H9 (cell line): ENCODE measurements at regions not wholly inside any gene's neighbourhood (a gene's known extent, or its start where the extent isn't known, plus 50 kb on each side); places are given as distances from the start of the nearest gene placed in this dataset.

Experiments used
- DNase-seq: peaks from one replicate; pipeline ENCODE4 v3.0.0-alpha.2; 2017
- H2AFZ ChIP-seq: one replicate; pipeline ENCODE4 v1.6.1; 2013; ENCODE audit warnings: mild to moderate bottlenecking, low read length, control low read depth, moderate library complexity
- H2AK5ac ChIP-seq: 2 replicates; pipeline ENCODE4 v1.6.1; 2013; ENCODE audit warnings: low read length, control low read depth, mixed read lengths; ENCODE audit not compliant: insufficient read length
- H2BK120ac ChIP-seq: one replicate; pipeline ENCODE4 v1.6.1; 2013; ENCODE audit warnings: low read depth, mild to moderate bottlenecking, low read length, control low read depth, inconsistent platforms; ENCODE audit not compliant: poor library complexity, severe bottlenecking
- H2BK12ac ChIP-seq: 2 replicates; pipeline ENCODE4 v1.6.1; 2013; ENCODE audit warnings: low read length, control low read depth, mixed read lengths, low read depth; ENCODE audit not compliant: insufficient read length
- H2BK15ac ChIP-seq: 2 replicates; pipeline ENCODE4 v1.6.1; 2013; ENCODE audit warnings: low read depth, low read length, control low read depth
- H2BK20ac ChIP-seq: one replicate; pipeline ENCODE4 v1.6.1; 2013; ENCODE audit warnings: low read depth, mild to moderate bottlenecking, low read length, control low read depth, inconsistent platforms; ENCODE audit not compliant: poor library complexity, severe bottlenecking
- H2BK5ac ChIP-seq: 2 replicates; pipeline ENCODE4 v1.6.1; 2013; ENCODE audit warnings: low read length, control low read depth, mixed read lengths; ENCODE audit not compliant: insufficient read length
- H3K14ac ChIP-seq: 2 replicates; pipeline ENCODE4 v1.6.1; 2013; ENCODE audit warnings: low read length, control low read depth; ENCODE audit not compliant: insufficient read depth
- H3K18ac ChIP-seq: 2 replicates; pipeline ENCODE4 v1.6.1; 2013; ENCODE audit warnings: low read depth, mild to moderate bottlenecking, mixed read lengths, low read length, control low read depth; ENCODE audit not compliant: insufficient read length
- H3K23ac ChIP-seq: 2 replicates; pipeline ENCODE4 v1.6.1; 2013; ENCODE audit warnings: low read length, control low read depth, mixed read lengths, low read depth; ENCODE audit not compliant: insufficient read length
- H3K23me2 ChIP-seq: 2 replicates; pipeline ENCODE4 v1.6.1; 2013; ENCODE audit warnings: low read depth, mild to moderate bottlenecking, mixed read lengths, low read length, control low read depth; ENCODE audit not compliant: insufficient read length, poor library complexity, severe bottlenecking
- H3K27ac ChIP-seq: 2 replicates; pipeline ENCODE4 v1.5.1; 2013; ENCODE audit warnings: low read length, control low read depth, mixed read lengths, low read depth; ENCODE audit not compliant: insufficient read length
- H3K27me3 ChIP-seq: 2 replicates; pipeline ENCODE4 v1.6.1; 2013; ENCODE audit warnings: low read length, control low read depth, inconsistent platforms; ENCODE audit not compliant: insufficient read depth
- H3K4ac ChIP-seq: 2 replicates; pipeline ENCODE4 v1.6.1; 2013; ENCODE audit warnings: low read depth, mild to moderate bottlenecking, control low read depth, inconsistent platforms, low read length, moderate library complexity
- H3K4me1 ChIP-seq: 2 replicates; pipeline ENCODE4 v1.6.1; 2013; ENCODE audit warnings: low read length, control low read depth, inconsistent platforms; ENCODE audit not compliant: insufficient read depth
- H3K4me2 ChIP-seq: 2 replicates; pipeline ENCODE4 v1.6.1; 2013; ENCODE audit warnings: low read length, control low read depth, mixed read lengths; ENCODE audit not compliant: insufficient read length, insufficient read depth
- H3K56ac ChIP-seq: 2 replicates; pipeline ENCODE4 v1.6.1; 2013; ENCODE audit warnings: low read depth, mild to moderate bottlenecking, mixed read lengths, low read length, control low read depth; ENCODE audit not compliant: insufficient read length
- H3K79me1 ChIP-seq: 2 replicates; pipeline ENCODE4 v1.6.1; 2013; ENCODE audit warnings: low read depth, mild to moderate bottlenecking, moderate library complexity, low read length, control low read depth, inconsistent platforms; ENCODE audit not compliant: insufficient read depth, poor library complexity, severe bottlenecking
- H3K79me2 ChIP-seq: 2 replicates; pipeline ENCODE4 v1.6.1; 2013; ENCODE audit warnings: low read length, control low read depth, inconsistent platforms; ENCODE audit not compliant: insufficient read depth
- H3K9ac ChIP-seq: 2 replicates; pipeline ENCODE4 v1.6.1; 2013; ENCODE audit warnings: low read length, control low read depth, mixed read lengths; ENCODE audit not compliant: insufficient read length; ENCODE audit errors: extremely low read depth
- H3K9me3 ChIP-seq: one replicate; pipeline ENCODE4 v1.6.1; 2013; ENCODE audit warnings: low read depth, low read length, inconsistent platforms; ENCODE audit not compliant: control insufficient read depth
- H3T11ph ChIP-seq: one replicate; pipeline ENCODE4 v1.6.1; 2013; ENCODE audit warnings: mild to moderate bottlenecking, low read length, control low read depth, inconsistent platforms
- H4K20me1 ChIP-seq: one replicate; pipeline ENCODE4 v1.6.1; 2013; ENCODE audit not compliant: control insufficient read depth, insufficient read length, insufficient read depth
- H4K5ac ChIP-seq: 2 replicates; pipeline ENCODE4 v1.6.1; 2013; ENCODE audit warnings: low read depth, mild to moderate bottlenecking, mixed read lengths, low read length, control low read depth; ENCODE audit not compliant: insufficient read length
- H4K8ac ChIP-seq: replicated peaks from 2 replicates; pipeline ENCODE4 v1.6.1; 2013; ENCODE audit warnings: low read length, control low read depth, mixed read lengths, low read depth; ENCODE audit not compliant: insufficient read length
- H4K91ac ChIP-seq: 2 replicates; pipeline ENCODE4 v1.6.1; 2013; ENCODE audit warnings: low read depth, mild to moderate bottlenecking, moderate library complexity, mixed read lengths, low read length, control low read depth; ENCODE audit not compliant: insufficient read length
- H3K27ac Mint-ChIP-seq, 3 experiments: 2 replicates in 2 of 3; 3 replicates in 1 of 3; pipeline ENCODE4 v1.8.0; 2020 to 2021; ENCODE audit warnings: mixed read lengths in 3 of 3, mild to moderate bottlenecking in 1 of 3, moderate library complexity in 1 of 3
- H3K27me3 Mint-ChIP-seq: 2 replicates; pipeline ENCODE4 v1.8.0; 2021; ENCODE audit warnings: low read depth, mild to moderate bottlenecking, moderate library complexity, mixed read lengths
- H3K36me3 Mint-ChIP-seq, 3 experiments: 2 replicates in 2 of 3; 3 replicates in 1 of 3; pipeline ENCODE4 v1.8.0; 2020 to 2021; ENCODE audit warnings: low read depth in 3 of 3, mixed read lengths in 3 of 3; ENCODE audit not compliant: insufficient read depth in 1 of 3
- H3K4me1 Mint-ChIP-seq, 2 experiments: 2 replicates each; pipeline ENCODE4 v1.8.0; 2020; ENCODE audit warnings: mixed read lengths in 2 of 2
- H3K4me3 Mint-ChIP-seq, 2 experiments: 2 replicates in 1 of 2; 3 replicates in 1 of 2; pipeline ENCODE4 v1.8.0; 2020 to 2021; ENCODE audit warnings: mild to moderate bottlenecking in 2 of 2, mixed read lengths in 2 of 2, moderate library complexity in 1 of 2
- H3K9me3 Mint-ChIP-seq, 2 experiments: 2 replicates in 1 of 2; 3 replicates in 1 of 2; pipeline ENCODE4 v1.8.0; 2020; ENCODE audit warnings: mild to moderate bottlenecking in 2 of 2, mixed read lengths in 2 of 2, moderate library complexity in 1 of 2
- CTCF ChIP-seq: fragments of 200-600 bp; sonication (generic); conservative IDR thresholded peaks from 3 replicates; pipeline ENCODE4 v1.8.0; 2021; ENCODE audit warnings: antibody characterized with exemption, mild to moderate bottlenecking
- WGBS: extraction: QIAGEN DNeasy Blood & Tissue Kit; methylation state at CpG from one replicate; pipeline ENCODE4 v1.1.7; 2013; ENCODE audit warnings: missing lambda C conversion rate, low lambda C conversion rate, mixed read lengths; ENCODE audit not compliant: insufficient read length; ENCODE audit errors: extremely low coverage; 5-methylcytosine and 5-hydroxymethylcytosine counted together

- Mint-ChIP-seq H3K4me1 (peaks cover 9 to 10% of the 10 kb centered on the region in 2 experiments), H3K36me3 (no peaks in the 10 kb centered on the region), H3K27me3 (no peaks in the 10 kb centered on the region), H3K9me3 (no peaks in the 10 kb centered on the region), H3K27ac (no peak overlapping the region), H3K4me3 (no peak overlapping the region)
- Histone ChIP-seq H3K9ac (no peak overlapping the region), H3K23ac (no peak overlapping the region), H2BK120ac (no peak overlapping the region), H2BK15ac (no peak overlapping the region), H3K4ac (no peak overlapping the region), H3K27me3 (no peaks in the 10 kb centered on the region), H2BK20ac (no peak overlapping the region), H3K18ac (no peak overlapping the region), H2BK5ac (no peak overlapping the region), H2AFZ (no peak overlapping the region), H4K5ac (no peak overlapping the region), H4K20me1 (no peaks in the 10 kb centered on the region), H3K9me3 (no peaks in the 10 kb centered on the region), H4K91ac (no peak overlapping the region), H3K27ac (no peak overlapping the region), H3K79me2 (no peaks in the 10 kb centered on the region), H3K56ac (no peak overlapping the region), H2BK12ac (no peak overlapping the region), H3K14ac (no peak overlapping the region), H3K23me2 (no peaks in the 10 kb centered on the region), H4K8ac (no peak overlapping the region), H3T11ph (no peak overlapping the region), H3K4me1 (no peaks in the 10 kb centered on the region), H3K4me2 (no peak overlapping the region), H2AK5ac (no peak overlapping the region), H3K79me1 (no peaks in the 10 kb centered on the region)
- no peak for TF ChIP-seq CTCF
- no CpG with 5 or more reads among the region's 1 CpG for WGBS
- DNase-seq = no peak
Measured at GRCh38 chr10:64261676-64262075, 740.5 kb downstream of the REEP3 start.
